T-helper 9 cell (primary cell): ENCODE measurements at regions not wholly inside any gene's neighbourhood (a gene's known extent, or its start where the extent isn't known, plus 50 kb on each side); places are given as distances from the start of the nearest gene placed in this dataset.

ENCODE experiments used
- DNase-seq: peaks from one replicate; pipeline ENCODE4 v3.0.0-alpha.2; 2020

- DNase-seq, result no peak
Measured at GRCh38 chr12:89977405-89978085, 268.9 kb upstream of the ATP2B1 start.

DNA sequence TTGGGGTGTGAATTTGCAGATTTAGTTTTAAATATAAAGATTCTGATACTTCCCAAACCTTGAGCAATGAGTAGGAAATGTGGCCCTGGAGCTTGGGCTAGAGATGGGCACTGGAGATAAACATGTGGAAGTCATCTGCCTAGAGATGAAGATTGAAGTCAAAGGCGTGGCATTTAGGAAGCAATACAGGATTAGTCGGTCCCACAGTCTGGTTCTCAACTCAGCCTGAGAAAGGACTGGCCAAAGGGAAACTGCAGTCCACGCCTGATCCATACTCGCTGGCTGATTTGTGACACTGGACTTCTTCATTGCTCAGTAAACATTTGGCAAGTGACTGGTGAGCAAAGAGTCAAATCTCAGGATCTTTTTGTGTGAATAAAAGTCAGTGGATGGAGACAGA lies 268.2 kb upstream of the ATP2B1 start:
- no peak for DNase-seq

DNA sequence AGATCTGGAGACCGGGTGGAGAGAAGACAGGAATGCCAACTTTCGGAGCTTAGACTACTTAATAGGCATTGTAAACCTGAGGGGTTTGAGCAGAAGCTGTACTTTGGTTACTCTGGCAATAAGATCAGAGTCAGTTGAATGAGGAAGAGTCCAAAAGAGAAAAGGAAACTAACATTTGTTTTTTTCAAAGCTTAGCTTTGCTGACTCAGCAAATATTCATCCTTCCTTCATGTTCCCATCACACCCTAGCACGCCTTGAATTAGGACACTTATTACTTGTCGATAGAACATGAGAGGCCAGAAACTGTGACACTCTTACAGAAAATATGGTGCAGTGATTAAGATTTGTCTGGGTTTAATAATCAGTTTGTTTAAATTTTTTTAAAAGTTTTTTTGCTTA lies 266.9 kb upstream of the ATP2B1 start:
- no peak for DNase-seq

DNA sequence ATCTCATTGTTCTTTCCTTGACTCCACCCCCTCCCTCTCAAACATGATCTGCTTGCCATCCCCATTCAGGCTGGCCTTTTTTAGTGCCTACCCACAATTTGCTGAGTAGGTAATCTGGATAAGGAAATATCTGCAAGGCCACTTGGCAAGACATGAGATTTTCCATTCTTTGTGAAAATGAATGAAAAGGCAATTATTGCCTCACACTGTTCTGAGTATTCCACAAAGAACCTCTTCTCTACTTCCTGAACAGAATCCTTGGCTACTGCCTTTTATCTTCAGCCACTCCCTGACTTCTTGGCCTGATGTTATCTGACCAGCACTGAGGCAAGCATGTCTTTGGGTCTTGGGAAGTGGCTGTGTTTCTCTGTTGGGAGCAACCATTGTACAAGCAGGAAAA lies 263.2 kb upstream of the ATP2B1 start:
- DNase-seq, result no peak

- DNase-seq, result no peak
Measured at GRCh38 chr12:89970722-89971121, 262.1 kb upstream of the ATP2B1 start.

DNA sequence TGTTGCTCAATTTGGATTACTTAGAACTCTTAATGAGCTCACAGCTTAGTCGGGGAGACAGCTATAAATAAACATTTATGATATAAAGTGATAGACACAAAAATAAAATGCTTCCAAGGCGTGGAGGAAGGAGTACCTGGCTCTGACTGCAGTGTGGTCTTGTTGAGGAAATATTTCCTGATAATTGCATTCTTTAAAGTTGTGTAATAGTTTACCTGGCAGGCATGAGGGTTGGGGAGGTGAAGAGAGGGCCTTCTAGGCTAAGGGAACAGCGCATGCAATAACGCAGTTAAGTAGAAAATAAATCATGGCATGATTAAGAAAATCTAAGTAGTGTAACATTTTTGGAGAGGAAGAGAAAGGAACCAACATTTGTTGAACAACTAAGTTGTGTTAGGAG lies 260.5 kb upstream of the ATP2B1 start:
- no peak for DNase-seq

DNA sequence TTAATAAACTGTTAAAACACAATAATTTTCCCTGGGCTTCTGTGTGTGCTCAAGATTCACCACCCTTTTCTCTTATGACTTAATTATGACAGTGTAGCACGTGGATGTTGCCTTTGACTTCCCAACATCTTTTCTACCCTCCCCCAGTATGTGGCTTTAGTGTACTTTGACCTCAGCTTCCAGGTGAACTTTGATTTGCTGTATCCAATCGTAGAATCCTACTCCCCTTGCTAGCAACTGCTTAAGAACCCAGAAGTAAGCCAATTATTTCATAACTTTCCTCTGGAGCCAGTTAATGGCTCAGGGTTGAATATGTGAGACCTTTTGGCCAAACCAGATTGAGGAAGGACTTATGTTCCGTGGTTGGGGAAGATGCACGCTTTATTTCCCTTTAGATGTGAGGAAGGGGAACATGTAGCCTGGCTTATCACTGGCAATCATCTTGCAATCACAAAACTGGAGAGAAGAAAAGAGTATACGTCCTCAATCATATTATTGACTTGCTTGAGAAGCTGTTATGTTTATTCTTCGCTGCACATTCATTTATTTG lies 259.6 kb upstream of the ATP2B1 start:
- DNase-seq, result no peak

DNA sequence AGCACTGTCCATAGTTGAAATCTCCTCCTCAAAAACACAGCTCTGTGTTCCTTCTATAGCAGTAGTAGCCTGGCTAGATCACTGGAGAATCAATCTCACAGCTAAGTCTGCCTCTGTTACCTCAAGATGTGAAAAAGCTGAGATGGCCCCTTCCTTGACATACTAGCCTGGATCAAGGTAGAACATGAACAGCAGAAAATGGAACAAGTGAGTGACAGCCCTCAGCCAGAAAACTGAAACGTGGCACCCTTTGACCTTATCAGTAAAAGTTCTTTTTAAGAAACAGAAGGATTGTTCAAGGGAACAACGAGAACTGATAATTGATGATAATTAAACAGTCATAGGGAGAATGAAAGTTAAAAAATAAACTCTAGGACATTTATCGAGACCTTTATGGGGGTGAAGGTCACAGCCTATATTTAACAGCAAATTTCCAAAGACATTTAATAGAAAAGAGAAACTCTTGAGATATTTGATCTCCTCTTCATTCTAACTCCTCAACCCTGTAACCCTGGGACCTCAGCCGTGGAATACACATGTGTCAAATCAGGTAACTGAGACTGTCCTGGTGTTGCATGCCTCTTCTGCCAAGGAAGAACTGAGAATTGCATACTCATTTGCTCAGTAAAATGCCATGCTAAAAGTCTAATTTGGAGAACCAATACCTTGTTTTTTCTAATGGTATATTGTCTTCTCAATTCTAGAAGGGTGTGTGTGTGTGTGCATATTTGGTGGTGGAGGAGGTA lies 258.0 kb upstream of the ATP2B1 start:
- no peak for DNase-seq

DNA sequence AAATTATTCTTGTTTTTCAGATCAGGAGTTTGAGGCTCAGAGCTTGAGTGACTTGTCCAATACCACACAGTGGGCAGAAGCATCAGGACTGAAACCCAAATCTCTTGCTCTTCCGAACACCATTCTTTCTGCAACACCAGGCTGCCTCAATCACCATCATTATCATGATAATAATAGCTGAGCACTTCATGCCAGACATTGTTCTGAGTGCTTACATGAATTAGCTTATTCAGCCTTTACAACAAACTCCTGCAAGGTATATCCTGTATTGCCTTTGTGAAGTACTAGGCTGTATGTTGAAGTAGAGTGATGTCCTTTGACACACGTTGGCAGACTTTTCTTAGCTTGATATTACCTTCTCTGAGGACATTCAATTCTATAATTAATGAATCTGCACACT lies 257.4 kb upstream of the ATP2B1 start:
- no peak for DNase-seq

DNA sequence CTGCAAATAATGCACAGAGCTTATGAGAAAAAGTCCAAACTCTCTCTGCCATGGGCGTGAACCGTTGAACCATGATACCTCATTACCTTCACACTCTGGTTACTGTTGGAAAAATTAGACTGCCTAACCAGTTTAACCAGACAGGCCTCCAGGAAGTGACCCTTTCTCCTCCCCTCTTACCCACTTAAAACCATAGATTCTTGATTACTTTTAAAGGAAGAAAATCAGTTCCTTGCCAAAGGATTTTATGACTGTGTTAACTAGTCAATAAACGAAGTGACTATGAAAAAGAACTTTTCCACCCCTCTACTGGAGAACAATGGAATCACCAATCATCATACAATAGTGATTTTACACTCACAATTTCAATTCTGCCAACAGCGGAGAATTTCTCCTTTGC lies 254.0 kb upstream of the ATP2B1 start:
- no peak for DNase-seq

GRCh38 chr12:89960607-89961394 lies 252.2 kb upstream of the ATP2B1 start:
- DNase-seq, result no peak

DNA sequence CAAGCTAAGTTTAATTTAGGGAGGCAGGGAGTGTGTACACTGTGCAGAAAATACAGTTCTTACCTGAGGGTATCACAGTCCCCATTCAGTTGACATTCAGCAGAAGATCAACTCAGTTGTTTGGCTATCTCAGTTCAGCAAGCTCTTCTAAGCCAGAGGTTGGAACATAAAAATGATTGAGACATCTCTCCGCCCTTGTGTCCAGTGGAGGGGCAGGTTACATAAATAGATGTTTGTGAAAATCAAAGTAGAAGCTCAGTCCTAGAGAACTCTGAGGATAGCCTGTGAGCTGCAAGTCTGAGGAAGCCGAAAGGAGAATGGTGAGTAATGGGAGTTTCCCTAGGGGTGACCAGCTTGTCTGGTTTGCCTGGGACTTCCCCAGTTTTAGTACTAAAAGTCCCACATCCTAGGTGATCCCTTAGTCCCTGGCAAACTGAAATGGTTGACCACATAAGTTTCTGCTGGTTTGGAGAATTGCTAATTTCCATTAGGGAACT lies 251.4 kb upstream of the ATP2B1 start:
- DNase-seq, result no peak

DNA sequence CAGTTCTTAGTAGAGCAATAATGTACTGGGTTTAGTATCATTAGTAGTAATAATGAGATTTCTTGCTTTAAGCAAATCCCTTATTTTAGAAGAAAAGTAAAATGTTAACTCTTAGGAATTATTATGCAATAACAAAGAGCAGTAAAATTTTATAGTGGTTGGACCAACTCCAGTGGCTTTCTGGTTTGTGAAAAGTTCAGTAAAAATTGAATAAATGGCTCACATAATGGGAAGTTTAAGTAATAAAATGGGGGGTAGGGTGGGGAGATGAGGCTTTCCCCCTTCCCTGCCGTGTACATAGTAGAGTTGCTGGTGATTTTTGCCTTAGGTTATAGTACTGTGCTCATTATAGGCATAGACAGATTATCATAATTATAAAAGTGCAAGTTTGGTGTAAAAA lies 250.5 kb upstream of the ATP2B1 start:
- DNase-seq, result no peak

DNA sequence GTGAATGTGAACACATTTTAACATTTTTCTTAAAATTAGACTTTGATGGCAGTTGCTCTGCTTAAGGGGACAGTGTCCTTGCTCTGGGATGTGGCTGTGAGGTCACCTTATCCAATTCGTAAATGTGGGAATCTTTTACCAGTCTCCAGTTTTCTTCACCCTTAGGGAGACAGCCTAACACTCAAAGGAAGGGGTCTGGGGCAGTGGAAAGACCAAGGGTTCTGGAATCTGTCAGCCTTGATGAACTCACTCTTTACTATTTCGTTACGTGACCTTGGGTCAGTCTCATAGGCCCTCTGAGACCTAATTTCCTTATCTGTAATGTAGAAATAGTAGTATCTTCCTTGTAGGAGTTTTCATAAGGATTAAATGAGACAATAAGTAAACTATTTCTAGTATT lies 245.6 kb upstream of the ATP2B1 start:
- DNase-seq, result no peak

GRCh38 chr12:89951694-89952060 lies 243.0 kb upstream of the ATP2B1 start:
- DNase-seq, result no peak

- DNase-seq, result no peak
Measured at GRCh38 chr12:89951050-89951693, 242.5 kb upstream of the ATP2B1 start.

- no peak for DNase-seq
Measured at GRCh38 chr12:89950421-89950820, 241.8 kb upstream of the ATP2B1 start.

DNA sequence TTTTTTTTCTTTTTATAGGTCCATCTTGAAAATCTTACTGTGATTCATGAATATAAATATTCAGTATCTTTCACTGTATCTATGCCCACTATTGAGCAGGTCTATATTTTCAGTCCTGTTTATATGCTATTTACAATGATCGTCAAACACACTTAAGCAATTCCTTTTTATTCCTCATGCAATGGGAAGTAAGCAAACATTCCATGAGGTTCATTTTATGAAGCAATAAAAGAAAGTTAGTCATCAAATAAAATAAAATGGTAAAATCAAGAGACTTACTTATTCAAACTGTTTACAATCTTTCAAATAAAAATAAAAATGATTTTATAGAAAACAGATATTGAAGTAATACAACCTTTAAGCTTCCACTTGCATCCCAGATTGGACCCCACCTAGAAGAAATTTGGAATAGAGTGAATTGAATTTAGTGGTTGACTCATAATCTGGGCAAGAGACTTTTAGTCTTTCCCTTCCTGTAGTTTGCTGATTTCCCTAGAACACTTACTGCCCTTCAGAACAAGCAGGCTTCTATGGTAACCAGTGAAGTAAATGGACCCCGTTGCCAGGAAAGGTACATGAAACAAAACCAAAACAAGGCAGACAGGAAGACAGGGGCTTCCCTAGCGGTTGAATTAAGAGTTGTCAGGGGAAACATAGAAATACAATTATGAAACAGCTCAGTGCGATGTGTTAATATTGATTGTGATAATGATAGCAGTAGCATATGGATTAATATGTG lies 241.0 kb upstream of the ATP2B1 start:
- DNase-seq, result peak; percentile 17

- no peak for DNase-seq
Measured at GRCh38 chr12:89948271-89949175, 239.9 kb upstream of the ATP2B1 start.

DNA sequence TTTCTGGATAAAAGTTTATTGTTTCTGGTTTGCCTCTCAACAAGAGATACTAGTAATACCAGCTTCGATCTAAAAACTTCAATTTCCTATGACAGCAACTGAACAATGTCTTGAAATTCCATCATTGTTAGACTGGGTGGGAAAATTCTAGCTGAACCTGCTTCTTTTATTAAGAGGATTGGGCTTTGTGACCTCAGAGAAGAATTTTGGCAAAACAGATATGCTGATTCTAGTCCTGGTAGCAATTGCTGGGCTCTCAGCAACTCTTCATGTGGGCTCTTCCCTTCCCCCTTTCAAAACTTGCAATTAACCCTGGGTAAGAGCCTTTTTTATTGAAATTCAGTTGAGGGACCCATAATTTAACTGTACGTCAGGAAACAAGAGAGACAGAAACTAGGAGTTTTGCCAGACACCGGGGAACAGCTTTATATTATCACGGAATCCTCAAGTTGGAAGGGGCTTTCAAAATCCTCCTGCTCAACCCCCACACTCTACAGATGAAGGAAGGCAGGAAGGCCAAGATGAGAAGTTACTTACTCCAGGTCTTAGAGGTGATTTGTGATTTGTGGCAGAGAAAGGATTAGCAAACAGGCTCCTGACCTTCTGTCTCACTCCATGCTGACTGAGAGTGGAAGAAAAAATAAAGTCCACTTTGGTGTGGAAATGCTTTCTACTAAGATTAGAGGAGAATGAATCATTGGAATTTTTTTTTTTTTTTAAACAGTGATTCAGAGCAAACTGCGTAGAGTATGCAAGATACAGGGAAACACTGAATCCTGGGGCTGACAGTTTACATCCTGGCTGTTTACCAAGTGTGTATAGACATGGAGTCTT lies 239.0 kb upstream of the ATP2B1 start:
- DNase-seq, result no peak
